Upper lobe of left lung (tissue), 4 donors: ENCODE measurements at regions not wholly inside any gene's neighbourhood (a gene's known extent, or its start where the extent isn't known, plus 50 kb on each side); places are given as distances from the start of the nearest gene placed in this dataset.

Experiments
- POLR2A ChIP-seq, 4 donors: fragments of 450-650 bp; IDR thresholded peaks; one replicate each; pipeline ENCODE4 v1.5.1; 2016 to 2017; ENCODE audit warnings: antibody characterized with exemption in 4 of 4, mild to moderate bottlenecking in 2 of 4
- POLR2AphosphoS5 ChIP-seq, 2 donors: sonication (generic); formaldehyde crosslinking; IDR thresholded peaks; one replicate each; pipeline ENCODE4 v1.5.1; 2017; ENCODE audit warnings: antibody characterized with exemption in 2 of 2
- TF ChIP-seq, protein P1 (sequence below), 6 experiments: fragments of 450-650 bp in 4 of 6; fragments of 200-600 bp in 2 of 6; sonication (generic) in 2 of 6; IDR thresholded peaks; one replicate each; pipeline ENCODE4 v1.5.1; 2016 to 2019; ENCODE audit warnings: antibody characterized with exemption in 6 of 6

DNA sequence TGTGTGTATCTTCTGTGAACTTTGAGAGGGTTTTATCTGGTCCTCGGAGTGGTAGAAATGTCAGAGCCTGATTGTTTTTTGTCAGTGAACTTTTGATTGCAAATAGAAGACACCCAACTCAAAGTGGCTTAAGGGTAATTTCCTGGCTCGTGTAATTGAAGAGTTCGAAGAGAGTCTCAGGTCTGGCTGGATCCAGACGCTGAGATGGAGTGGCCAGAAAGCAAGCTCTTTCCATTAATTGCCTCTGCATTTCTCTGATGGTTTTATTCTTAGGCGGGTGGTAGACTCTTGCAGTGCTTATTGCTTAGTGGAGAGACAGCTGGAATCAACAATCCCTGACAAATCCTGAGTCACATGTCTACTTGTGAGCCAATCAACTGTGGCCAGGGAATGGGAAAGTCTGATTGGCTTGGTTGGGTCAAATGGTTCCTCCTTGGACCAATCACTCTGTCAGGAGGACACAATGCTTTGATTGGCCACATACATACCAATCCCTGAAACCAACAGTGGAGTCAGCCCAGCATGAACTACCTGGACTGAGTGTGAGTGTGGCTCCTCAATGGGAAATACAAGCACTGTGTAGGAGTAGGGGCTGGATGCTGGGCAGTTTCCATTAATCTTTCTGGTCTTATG lies 330.5 kb downstream of the AACS start:
- TF ChIP-seq, protein P1, sequence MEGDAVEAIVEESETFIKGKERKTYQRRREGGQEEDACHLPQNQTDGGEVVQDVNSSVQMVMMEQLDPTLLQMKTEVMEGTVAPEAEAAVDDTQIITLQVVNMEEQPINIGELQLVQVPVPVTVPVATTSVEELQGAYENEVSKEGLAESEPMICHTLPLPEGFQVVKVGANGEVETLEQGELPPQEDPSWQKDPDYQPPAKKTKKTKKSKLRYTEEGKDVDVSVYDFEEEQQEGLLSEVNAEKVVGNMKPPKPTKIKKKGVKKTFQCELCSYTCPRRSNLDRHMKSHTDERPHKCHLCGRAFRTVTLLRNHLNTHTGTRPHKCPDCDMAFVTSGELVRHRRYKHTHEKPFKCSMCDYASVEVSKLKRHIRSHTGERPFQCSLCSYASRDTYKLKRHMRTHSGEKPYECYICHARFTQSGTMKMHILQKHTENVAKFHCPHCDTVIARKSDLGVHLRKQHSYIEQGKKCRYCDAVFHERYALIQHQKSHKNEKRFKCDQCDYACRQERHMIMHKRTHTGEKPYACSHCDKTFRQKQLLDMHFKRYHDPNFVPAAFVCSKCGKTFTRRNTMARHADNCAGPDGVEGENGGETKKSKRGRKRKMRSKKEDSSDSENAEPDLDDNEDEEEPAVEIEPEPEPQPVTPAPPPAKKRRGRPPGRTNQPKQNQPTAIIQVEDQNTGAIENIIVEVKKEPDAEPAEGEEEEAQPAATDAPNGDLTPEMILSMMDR (IDR thresholded peaks at IDR 0.05): no peak
- no peak for TF ChIP-seq POLR2AphosphoS5 (IDR thresholded peaks at IDR 0.05)
- no peak for TF ChIP-seq POLR2A (IDR thresholded peaks at IDR 0.05)
